ENCODE measurements at regions not wholly inside any gene's neighbourhood (a gene's known extent, or its start where the extent isn't known, plus 50 kb on each side); places are given as distances from the start of the nearest gene placed in this dataset.
"Not testable (repeated sequence)": the region's sequence is repeated elsewhere in the genome, so short reads cannot be mapped to it uniquely, and the experiment has no call there.

- no peak for DNase-seq (ENCODE audit: low spot score in 2 of 2)
- Histone ChIP-seq H3K27me3 (peaks cover 0 to 4% of the 10 kb centered on the region in 2 donors), H3K9me3 (no peaks in the 10 kb centered on the region), H3K4me3 (no peak overlapping the region), H3K4me1 (no peaks in the 10 kb centered on the region), H3K36me3 (no peaks in the 10 kb centered on the region), H3K27ac (no peak overlapping the region)
- WGBS, 2 donors = 88 to 92% methylated on average over 2 of the region's 2 CpGs
- TF ChIP-seq EP300 (IDR thresholded peaks at IDR 0.05) (no peak), CTCF (IDR thresholded peaks at IDR 0.05) (no peak), POLR2A (IDR thresholded peaks at IDR 0.05) (no peak)
Observed at GRCh38 chrX:65933085-65933589, 106.7 kb downstream of the VSIG4 start.

- Histone ChIP-seq H3K9me3 (no peaks in the 10 kb centered on the region), H3K27ac (no peak overlapping the region), H3K4me3 (no peak overlapping the region), H3K4me1 (no peaks in the 10 kb centered on the region), H3K27me3 (peaks cover 0 to 4% of the 10 kb centered on the region in 2 donors), H3K36me3 (no peaks in the 10 kb centered on the region)
- no peak for TF ChIP-seq POLR2A (IDR thresholded peaks at IDR 0.05)
- TF ChIP-seq CTCF (IDR thresholded peaks at IDR 0.05) = no peak
- TF ChIP-seq EP300 (IDR thresholded peaks at IDR 0.05) = no peak
- 72 to 78% methylated on average over 10 of the region's 10 CpGs for WGBS, 2 donors
- no peak for DNase-seq (ENCODE audit: low spot score in 2 of 2)
Observed at GRCh38 chrX:65932173-65933084, 107.5 kb downstream of the VSIG4 start.

- no peaks in the 10 kb centered on the region for H3K4me1 ChIP-seq
- TF ChIP-seq POLR2A (IDR thresholded peaks at IDR 0.05) = no peak
- no peak for TF ChIP-seq EP300 (IDR thresholded peaks at IDR 0.05)
- no peak for TF ChIP-seq CTCF (IDR thresholded peaks at IDR 0.05)
- H3K9me3 ChIP-seq = no peaks in the 10 kb centered on the region
- peaks cover 0 to 12% of the 10 kb centered on the region in 2 donors for H3K27me3 ChIP-seq
- H3K27ac ChIP-seq = no peak overlapping the region
- WGBS, 2 donors = 47 to 56% methylated on average over 5 of the region's 5 CpGs
- H3K36me3 ChIP-seq = no peaks in the 10 kb centered on the region
- no peak for DNase-seq (ENCODE audit: low spot score in 2 of 2)
- H3K4me3 ChIP-seq = no peak overlapping the region
Observed at GRCh38 chrX:65928522-65928921, 111.4 kb downstream of the VSIG4 start.

GRCh38 chrX:65927386-65927785 lies 112.5 kb downstream of the VSIG4 start:
- H3K4me1 ChIP-seq; H3K4me3 ChIP-seq; H3K36me3 ChIP-seq; H3K9me3 ChIP-seq; H3K27ac ChIP-seq; DNase-seq (ENCODE audit: low spot score in 2 of 2): not testable (repeated sequence)
- WGBS, 2 donors = 67 to 82% methylated on average over 3 of the region's 3 CpGs
- peaks cover 0 to 12% of the 10 kb centered on the region in 2 donors for H3K27me3 ChIP-seq

GRCh38 chrX:65926095-65927019 lies 113.5 kb downstream of the VSIG4 start:
- no peaks in the 10 kb centered on the region for H3K36me3 ChIP-seq
- H3K4me3 ChIP-seq = no peak overlapping the region
- no peak for TF ChIP-seq EP300 (IDR thresholded peaks at IDR 0.05)
- TF ChIP-seq CTCF (IDR thresholded peaks at IDR 0.05) = no peak
- TF ChIP-seq POLR2A (IDR thresholded peaks at IDR 0.05) = no peak
- no peaks in the 10 kb centered on the region for H3K9me3 ChIP-seq
- H3K27ac ChIP-seq = no peak overlapping the region
- H3K27me3 ChIP-seq = peaks cover 0 to 12% of the 10 kb centered on the region in 2 donors
- no peaks in the 10 kb centered on the region for H3K4me1 ChIP-seq
- no peak for DNase-seq (ENCODE audit: low spot score in 2 of 2)
- WGBS, 2 donors = 56 to 70% methylated on average over 5 of the region's 5 CpGs

Data from tibial nerve (tissue), 4 donors.